ENCODE measurements at regions not wholly inside any gene's neighbourhood (a gene's known extent, or its start where the extent isn't known, plus 50 kb on each side); places are given as distances from the start of the nearest gene placed in this dataset.
"Not testable (repeated sequence)": the region's sequence is repeated elsewhere in the genome, so short reads cannot be mapped to it uniquely, and the experiment has no call there.

- intact Hi-C loops (cut with DNase I; ENCODE audit: low total_unique reads): no loop called here
- Histone ChIP-seq H3K36me3 (no peaks in the 10 kb centered on the region), H3K4me3 (peak overlapping the region; percentile 15 to 19), H3K4me1 (no peaks in the 10 kb centered on the region), H3K27me3 (no peaks in the 10 kb centered on the region), H3K27ac (peak overlapping the region; percentile 69 to 73), H3K9me3 (no peaks in the 10 kb centered on the region)
- no peak for TF ChIP-seq POLR2A (IDR thresholded peaks at IDR 0.05)
- TF ChIP-seq, protein P1, sequence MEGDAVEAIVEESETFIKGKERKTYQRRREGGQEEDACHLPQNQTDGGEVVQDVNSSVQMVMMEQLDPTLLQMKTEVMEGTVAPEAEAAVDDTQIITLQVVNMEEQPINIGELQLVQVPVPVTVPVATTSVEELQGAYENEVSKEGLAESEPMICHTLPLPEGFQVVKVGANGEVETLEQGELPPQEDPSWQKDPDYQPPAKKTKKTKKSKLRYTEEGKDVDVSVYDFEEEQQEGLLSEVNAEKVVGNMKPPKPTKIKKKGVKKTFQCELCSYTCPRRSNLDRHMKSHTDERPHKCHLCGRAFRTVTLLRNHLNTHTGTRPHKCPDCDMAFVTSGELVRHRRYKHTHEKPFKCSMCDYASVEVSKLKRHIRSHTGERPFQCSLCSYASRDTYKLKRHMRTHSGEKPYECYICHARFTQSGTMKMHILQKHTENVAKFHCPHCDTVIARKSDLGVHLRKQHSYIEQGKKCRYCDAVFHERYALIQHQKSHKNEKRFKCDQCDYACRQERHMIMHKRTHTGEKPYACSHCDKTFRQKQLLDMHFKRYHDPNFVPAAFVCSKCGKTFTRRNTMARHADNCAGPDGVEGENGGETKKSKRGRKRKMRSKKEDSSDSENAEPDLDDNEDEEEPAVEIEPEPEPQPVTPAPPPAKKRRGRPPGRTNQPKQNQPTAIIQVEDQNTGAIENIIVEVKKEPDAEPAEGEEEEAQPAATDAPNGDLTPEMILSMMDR (IDR thresholded peaks at IDR 0.05): no peak
- no peak for DNase-seq
These were observed 74.0 kb upstream of the UBE2E2 start for GRCh38 chr3:23129117-23129516.

DNA sequence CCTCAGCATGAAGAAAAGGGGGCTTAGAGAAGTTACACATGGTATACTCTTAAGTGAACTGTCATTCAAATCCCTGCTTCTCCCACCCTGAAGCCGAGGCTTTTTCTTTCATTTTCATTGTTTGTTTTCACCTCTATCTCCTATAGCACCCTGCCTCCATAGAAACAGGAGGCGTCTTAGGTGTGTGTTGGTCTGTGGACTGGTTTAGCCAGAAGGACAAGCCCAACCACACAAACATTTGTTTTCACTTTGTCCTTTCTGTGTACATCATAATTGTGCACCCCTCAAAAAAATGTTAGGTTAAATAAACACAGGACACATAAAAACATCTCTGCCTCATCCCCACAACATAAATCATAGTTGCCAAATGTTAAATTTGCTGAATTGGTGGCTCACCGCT, 73.3 kb upstream of the UBE2E2 start:
- DNase-seq: no peak
- no peak for TF ChIP-seq POLR2A (IDR thresholded peaks at IDR 0.05)
- TF ChIP-seq, protein P1 (IDR thresholded peaks at IDR 0.05): no peak
- no peaks in the 10 kb centered on the region for H3K9me3 ChIP-seq
- H3K4me3 ChIP-seq: peak overlapping the region; percentile 15 to 19
- intact Hi-C loops (cut with DNase I; ENCODE audit: low total_unique reads): no loop called here
- H3K27me3 ChIP-seq: no peaks in the 10 kb centered on the region
- H3K4me1 ChIP-seq: no peaks in the 10 kb centered on the region
- no peaks in the 10 kb centered on the region for H3K36me3 ChIP-seq
- peak overlapping the region; percentile 69 to 73 for H3K27ac ChIP-seq

DNA sequence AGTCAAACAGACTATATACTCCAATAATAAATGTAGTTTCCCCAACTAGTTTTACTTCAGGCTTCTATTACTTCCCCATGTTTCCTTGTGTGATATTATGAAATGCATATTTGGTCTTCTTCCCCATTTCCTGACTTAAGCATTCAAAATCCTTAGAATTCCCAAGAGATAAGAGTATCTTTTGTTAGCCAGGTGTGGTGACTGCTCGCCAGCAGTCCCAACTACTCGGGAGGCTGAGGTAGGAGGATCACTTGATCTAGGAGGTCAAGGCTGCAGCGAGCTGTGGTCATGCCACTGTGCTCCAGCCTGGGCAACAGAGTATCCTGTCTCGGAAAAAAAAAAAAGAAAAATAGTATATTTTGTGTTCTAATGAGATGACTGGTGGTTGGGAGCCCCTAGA, 72.7 kb upstream of the UBE2E2 start:
- Histone ChIP-seq H3K36me3 (no peaks in the 10 kb centered on the region), H3K9me3 (no peaks in the 10 kb centered on the region), H3K27me3 (no peaks in the 10 kb centered on the region), H3K27ac (no peak overlapping the region), H3K4me3 (no peak overlapping the region), H3K4me1 (no peaks in the 10 kb centered on the region)
- no peak for TF ChIP-seq POLR2A (IDR thresholded peaks at IDR 0.05)
- TF ChIP-seq, protein P1 (IDR thresholded peaks at IDR 0.05): no peak
- DNase-seq: no peak
- intact Hi-C loops (cut with DNase I; ENCODE audit: low total_unique reads): no loop called here

DNA sequence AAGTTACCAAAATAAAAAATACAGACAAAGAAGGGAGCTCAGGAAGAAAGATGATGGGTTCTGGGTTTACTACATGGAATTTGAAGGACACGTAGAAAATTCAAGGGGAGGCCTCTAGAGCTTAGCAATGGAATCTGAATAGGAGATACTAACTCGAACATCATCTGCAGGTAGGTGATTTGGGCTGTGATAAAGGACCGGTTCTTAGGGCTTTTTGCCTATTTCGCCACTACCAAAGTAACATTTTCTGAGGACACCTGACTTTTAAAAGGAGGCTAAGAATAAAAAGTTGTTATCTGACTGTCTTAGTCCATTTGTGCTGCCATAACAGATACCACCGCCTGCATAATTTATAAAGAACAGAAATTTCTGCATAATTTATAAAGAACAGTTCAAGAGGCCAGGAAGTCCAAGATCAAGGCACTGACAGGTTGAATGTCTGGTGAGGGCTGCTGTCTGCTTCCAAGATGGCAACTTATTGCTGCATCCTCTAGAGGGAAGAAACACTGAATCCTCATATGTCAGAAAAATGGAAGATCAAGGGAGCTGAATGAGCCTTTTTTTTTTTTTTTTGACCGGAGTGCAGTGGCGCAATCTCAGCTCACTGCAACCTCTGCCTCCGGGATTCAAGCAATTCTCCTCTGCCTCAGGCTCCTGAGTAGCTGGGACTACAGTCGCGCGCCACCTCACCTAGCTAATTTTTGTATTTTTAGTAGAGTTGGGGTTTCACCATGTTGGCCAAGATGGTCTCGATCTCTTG, 67.9 kb upstream of the UBE2E2 start:
- Histone ChIP-seq H3K27ac (no peak overlapping the region), H3K4me1 (no peaks in the 10 kb centered on the region), H3K36me3 (no peaks in the 10 kb centered on the region), H3K27me3 (no peaks in the 10 kb centered on the region), H3K4me3 (no peak overlapping the region), H3K9me3 (no peaks in the 10 kb centered on the region)
- TF ChIP-seq POLR2A (IDR thresholded peaks at IDR 0.05): no peak
- TF ChIP-seq, protein P1 (IDR thresholded peaks at IDR 0.05): no peak
- no peak for DNase-seq
- intact Hi-C loops (cut with DNase I; ENCODE audit: low total_unique reads): no loop called here

GRCh38 chr3:23136054-23136453, 67.1 kb upstream of the UBE2E2 start:
- TF ChIP-seq, protein P1 (IDR thresholded peaks at IDR 0.05): no peak
- no peak for TF ChIP-seq POLR2A (IDR thresholded peaks at IDR 0.05)
- Histone ChIP-seq H3K4me3 (no peak overlapping the region), H3K36me3 (no peaks in the 10 kb centered on the region), H3K27ac (no peak overlapping the region), H3K9me3 (no peaks in the 10 kb centered on the region), H3K27me3 (no peaks in the 10 kb centered on the region), H3K4me1 (no peaks in the 10 kb centered on the region)
- intact Hi-C loops (cut with DNase I; ENCODE audit: low total_unique reads): no loop called here
- no peak for DNase-seq

DNA sequence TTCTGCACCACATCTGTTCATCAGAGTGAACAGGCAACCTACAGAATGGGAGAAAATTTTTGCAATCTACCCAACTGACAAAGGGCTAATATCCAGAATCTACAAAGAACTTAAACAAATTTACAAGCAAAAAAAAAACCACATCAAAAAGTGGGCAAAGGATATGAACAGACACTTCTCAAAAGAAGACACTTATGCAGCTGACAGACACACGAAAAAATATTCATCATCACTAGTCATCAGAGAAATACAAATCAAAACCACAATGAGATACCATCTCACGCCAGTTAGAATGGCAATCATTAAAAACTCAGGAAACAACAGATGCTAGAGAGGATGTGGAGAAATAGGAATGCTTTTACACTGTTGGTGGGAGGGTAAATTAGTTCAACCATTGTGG, 59.1 kb upstream of the UBE2E2 start:
- H3K27ac ChIP-seq; H3K4me3 ChIP-seq; DNase-seq; H3K27me3 ChIP-seq; H3K4me1 ChIP-seq; H3K9me3 ChIP-seq; H3K36me3 ChIP-seq; intact Hi-C loops (cut with DNase I; ENCODE audit: low total_unique reads): not testable (repeated sequence)
